ENCODE measurements at regions not wholly inside any gene's neighbourhood (a gene's known extent, or its start where the extent isn't known, plus 50 kb on each side); places are given as distances from the start of the nearest gene placed in this dataset.

- no peak for TF ChIP-seq TAF1 (IDR thresholded peaks at IDR 0.05; ENCODE audit: borderline replicate concordance, low read depth, low read length)
- TF ChIP-seq POLR2AphosphoS5 (IDR thresholded peaks at IDR 0.05; ENCODE audit: low read depth, low read length): no peak
These were observed 157.6 kb downstream of the SHQ1 start for GRCh38 chr3:72690629-72691028.
